Smooth muscle cell (in vitro differentiated cells): ENCODE measurements at regions not wholly inside any gene's neighbourhood (a gene's known extent, or its start where the extent isn't known, plus 50 kb on each side); places are given as distances from the start of the nearest gene placed in this dataset.

Experiments
- DNase-seq: peaks from one replicate; lab custom pipeline; 2025; ENCODE audit not compliant: unreplicated experiment; lab: John Stamatoyannopoulos, UW
- H2AFZ ChIP-seq: fragments of 200-600 bp; sonication (generic); 2 replicates; pipeline ENCODE4 v1.6.0; 2016; ENCODE audit warnings: antibody characterized with exemption, low read depth, mild to moderate bottlenecking
- H3F3A ChIP-seq: fragments of 200-600 bp; sonication (generic); 2 replicates; pipeline ENCODE4 v1.6.0; 2017; ENCODE audit warnings: antibody characterized with exemption, low read depth
- H3K27ac ChIP-seq: fragments of 200-600 bp; sonication (generic); 2 replicates; pipeline ENCODE4 v1.5.1; 2016; ENCODE audit warnings: low read depth, mild to moderate bottlenecking
- H3K27me3 ChIP-seq: fragments of 200-600 bp; sonication (generic); 2 replicates; pipeline ENCODE4 v1.6.1; 2016; ENCODE audit warnings: low read depth, mild to moderate bottlenecking
- H3K36me3 ChIP-seq: fragments of 200-600 bp; sonication (generic); 2 replicates; pipeline ENCODE4 v1.5.1; 2016; ENCODE audit warnings: low read depth
- H3K4me1 ChIP-seq: fragments of 200-600 bp; sonication (generic); 2 replicates; pipeline ENCODE4 v1.5.1; 2016; ENCODE audit warnings: low read depth
- H3K4me2 ChIP-seq: fragments of 200-600 bp; sonication (generic); 2 replicates; pipeline ENCODE4 v1.6.0; 2016; ENCODE audit warnings: mild to moderate bottlenecking
- H3K4me3 ChIP-seq: fragments of 200-600 bp; sonication (generic); 2 replicates; pipeline ENCODE4 v1.5.1; 2016; ENCODE audit warnings: mild to moderate bottlenecking
- H3K79me2 ChIP-seq: fragments of 200-600 bp; sonication (generic); 2 replicates; pipeline ENCODE4 v1.6.0; 2016; ENCODE audit warnings: low read depth, mild to moderate bottlenecking
- H3K9ac ChIP-seq: fragments of 200-600 bp; sonication (generic); 2 replicates; pipeline ENCODE4 v1.6.0; 2016; ENCODE audit warnings: low read depth
- H3K9me3 ChIP-seq: fragments of 200-600 bp; sonication (generic); replicated peaks from 2 replicates; pipeline ENCODE4 v1.5.1; 2016; ENCODE audit warnings: low read depth
- H4K20me1 ChIP-seq: fragments of 200-600 bp; sonication (generic); 2 replicates; pipeline ENCODE4 v1.6.0; 2016; ENCODE audit warnings: low read depth
- WGBS: methylation state at CpG from one replicate; pipeline ENCODE4 v1.1.7; 2016; ENCODE audit warnings: low lambda C conversion rate; 5-methylcytosine and 5-hydroxymethylcytosine counted together
- TF ChIP-seq, protein P1 (sequence below): fragments of 200-600 bp; sonication (generic); IDR thresholded peaks from 2 replicates; pipeline ENCODE4 v1.5.1; 2017; ENCODE audit warnings: borderline replicate concordance, mild to moderate bottlenecking, antibody characterized with exemption; ENCODE audit not compliant: insufficient read depth, poor library complexity, severe bottlenecking

GRCh38 chr3:27907148-27907547 is 185.0 kb upstream of the EOMES start:
- Histone ChIP-seq H3K9me3 (no peaks in the 10 kb centered on the region), H3K36me3 (no peaks in the 10 kb centered on the region), H3K27ac (no peak overlapping the region), H3K4me2 (no peak overlapping the region), H4K20me1 (no peaks in the 10 kb centered on the region), H3K9ac (no peak overlapping the region), H2AFZ (no peak overlapping the region), H3K79me2 (no peaks in the 10 kb centered on the region), H3K4me3 (no peak overlapping the region), H3F3A (no peaks in the 10 kb centered on the region), H3K27me3 (no peaks in the 10 kb centered on the region), H3K4me1 (no peaks in the 10 kb centered on the region)
- TF ChIP-seq, protein P1, sequence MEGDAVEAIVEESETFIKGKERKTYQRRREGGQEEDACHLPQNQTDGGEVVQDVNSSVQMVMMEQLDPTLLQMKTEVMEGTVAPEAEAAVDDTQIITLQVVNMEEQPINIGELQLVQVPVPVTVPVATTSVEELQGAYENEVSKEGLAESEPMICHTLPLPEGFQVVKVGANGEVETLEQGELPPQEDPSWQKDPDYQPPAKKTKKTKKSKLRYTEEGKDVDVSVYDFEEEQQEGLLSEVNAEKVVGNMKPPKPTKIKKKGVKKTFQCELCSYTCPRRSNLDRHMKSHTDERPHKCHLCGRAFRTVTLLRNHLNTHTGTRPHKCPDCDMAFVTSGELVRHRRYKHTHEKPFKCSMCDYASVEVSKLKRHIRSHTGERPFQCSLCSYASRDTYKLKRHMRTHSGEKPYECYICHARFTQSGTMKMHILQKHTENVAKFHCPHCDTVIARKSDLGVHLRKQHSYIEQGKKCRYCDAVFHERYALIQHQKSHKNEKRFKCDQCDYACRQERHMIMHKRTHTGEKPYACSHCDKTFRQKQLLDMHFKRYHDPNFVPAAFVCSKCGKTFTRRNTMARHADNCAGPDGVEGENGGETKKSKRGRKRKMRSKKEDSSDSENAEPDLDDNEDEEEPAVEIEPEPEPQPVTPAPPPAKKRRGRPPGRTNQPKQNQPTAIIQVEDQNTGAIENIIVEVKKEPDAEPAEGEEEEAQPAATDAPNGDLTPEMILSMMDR, result no peak
- no peak for DNase-seq

- no peaks in the 10 kb centered on the region for H3K4me1 ChIP-seq
- no peak overlapping the region for H3K4me2 ChIP-seq
- H4K20me1 ChIP-seq, result no peaks in the 10 kb centered on the region
- H3K27ac ChIP-seq, result no peak overlapping the region
- H2AFZ ChIP-seq, result no peak overlapping the region
- no peaks in the 10 kb centered on the region for H3K27me3 ChIP-seq
- no peak for DNase-seq
- 54% methylated on average over 4 of the region's 4 CpGs for WGBS
- H3K79me2 ChIP-seq, result no peaks in the 10 kb centered on the region
- no peak overlapping the region for H3K4me3 ChIP-seq
- H3F3A ChIP-seq, result no peaks in the 10 kb centered on the region
- TF ChIP-seq, protein P1, result no peak
- no peak overlapping the region for H3K9ac ChIP-seq
- H3K36me3 ChIP-seq, result no peaks in the 10 kb centered on the region
- H3K9me3 ChIP-seq, result no peaks in the 10 kb centered on the region
Observed at GRCh38 chr3:27907929-27908328, 185.8 kb upstream of the EOMES start.

GRCh38 chr3:27910456-27910855 is 188.3 kb upstream of the EOMES start:
- Histone ChIP-seq H3K27ac (no peak overlapping the region), H3K36me3 (no peaks in the 10 kb centered on the region), H4K20me1 (no peaks in the 10 kb centered on the region), H3K4me2 (no peak overlapping the region), H2AFZ (peak overlapping the region; percentile 24), H3K27me3 (no peaks in the 10 kb centered on the region), H3K4me1 (no peaks in the 10 kb centered on the region), H3K9me3 (no peaks in the 10 kb centered on the region), H3K4me3 (no peak overlapping the region), H3K9ac (no peak overlapping the region), H3F3A (no peaks in the 10 kb centered on the region), H3K79me2 (no peaks in the 10 kb centered on the region)
- DNase-seq, result no peak
- TF ChIP-seq, protein P1, result no peak
- 50% methylated on average over 4 of the region's 4 CpGs for WGBS

- H2AFZ ChIP-seq, result no peak overlapping the region
- no peaks in the 10 kb centered on the region for H3K79me2 ChIP-seq
- DNase-seq, result no peak
- H3K9me3 ChIP-seq, result no peaks in the 10 kb centered on the region
- H3K9ac ChIP-seq, result no peak overlapping the region
- no peak overlapping the region for H3K4me3 ChIP-seq
- TF ChIP-seq, protein P1, result no peak
- H3K4me1 ChIP-seq, result no peaks in the 10 kb centered on the region
- WGBS, result 74% methylated on average over 6 of the region's 6 CpGs
- H3K4me2 ChIP-seq, result no peak overlapping the region
- no peaks in the 10 kb centered on the region for H3K27me3 ChIP-seq
- H3F3A ChIP-seq, result no peaks in the 10 kb centered on the region
- no peak overlapping the region for H3K27ac ChIP-seq
- no peaks in the 10 kb centered on the region for H3K36me3 ChIP-seq
- H4K20me1 ChIP-seq, result no peaks in the 10 kb centered on the region
Observed at GRCh38 chr3:27914199-27914598, 192.1 kb upstream of the EOMES start.
